ENCODE measurements at regions not wholly inside any gene's neighbourhood (a gene's known extent, or its start where the extent isn't known, plus 50 kb on each side); places are given as distances from the start of the nearest gene placed in this dataset.

DNA sequence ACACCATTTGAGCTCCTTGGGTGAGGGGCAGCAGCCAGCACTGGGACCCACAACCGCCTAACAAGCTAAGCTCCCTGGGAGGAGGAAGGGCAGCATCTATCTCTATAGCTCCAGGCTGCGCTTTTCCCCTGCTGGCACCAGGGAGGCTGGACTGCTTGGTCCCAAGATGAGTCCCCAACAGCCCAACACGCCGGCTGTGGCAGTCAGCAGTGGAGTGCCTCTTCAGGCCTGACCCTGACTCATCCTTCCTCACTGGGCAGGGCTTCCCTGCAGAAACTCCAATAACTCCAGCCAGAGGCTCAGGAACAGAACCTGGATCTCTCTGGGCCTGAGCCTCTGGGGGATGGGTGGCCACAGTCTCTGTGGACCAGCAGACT lies 113.7 kb upstream of the ADAMTS16 start:
- Histone ChIP-seq H3K4me3 (ENCODE audit: low read depth in 1 of 3, low read length in 3 of 3) (no peak overlapping the region), H3K36me3 (ENCODE audit: control insufficient read depth in 3 of 3, insufficient read depth in 2 of 3, low read depth in 1 of 3, low read length in 3 of 3) (no peaks in the 10 kb centered on the region), H3K9me3 (ENCODE audit: control insufficient read depth in 2 of 2, insufficient read depth in 1 of 2, low read depth in 1 of 2, low read length in 1 of 2) (no peaks in the 10 kb centered on the region), H3K4me1 (ENCODE audit: control insufficient read depth in 3 of 3, insufficient read depth in 2 of 3, low read depth in 1 of 3, low read length in 2 of 3) (no peaks in the 10 kb centered on the region), H3K27ac (ENCODE audit: low read depth in 1 of 3, low read length in 2 of 3) (no peak overlapping the region), H3K27me3 (ENCODE audit: control insufficient read depth in 3 of 3, insufficient read depth in 3 of 3, low read length in 3 of 3) (no peaks in the 10 kb centered on the region)
- 65 to 96% (median 87%) methylated on average over 4 of the region's 4 CpGs for WGBS, 3 donors
- FAIRE-seq (no peak), DNase-seq (no peak)

DNA sequence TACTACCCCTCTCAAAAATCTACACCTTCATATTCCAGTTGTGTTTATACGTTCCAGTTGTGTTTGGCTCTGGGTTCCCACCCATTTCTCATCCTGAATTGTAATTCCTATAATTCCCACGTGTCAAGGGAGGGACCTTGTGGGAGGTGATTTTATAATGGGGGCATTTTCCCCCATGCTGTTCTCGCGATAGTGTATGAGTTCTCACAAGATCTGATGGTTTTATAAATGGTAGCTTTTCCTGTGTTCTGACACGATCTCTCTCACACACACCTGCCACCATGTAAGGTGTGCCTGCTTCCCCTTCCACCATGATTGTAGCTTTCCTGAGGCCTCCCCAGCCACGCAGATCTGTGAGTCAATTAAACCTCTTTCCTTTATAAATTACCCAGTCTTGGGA lies 108.5 kb upstream of the ADAMTS16 start:
- H3K4me1 ChIP-seq (ENCODE audit: control insufficient read depth in 3 of 3, insufficient read depth in 2 of 3, low read depth in 1 of 3, low read length in 2 of 3): no peaks in the 10 kb centered on the region
- WGBS, 3 donors: 64 to 72% (median 70%) methylated on average over 6 of the region's 6 CpGs
- no peaks in the 10 kb centered on the region for H3K27me3 ChIP-seq (ENCODE audit: control insufficient read depth in 3 of 3, insufficient read depth in 3 of 3, low read length in 3 of 3)
- H3K4me3 ChIP-seq (ENCODE audit: low read depth in 1 of 3, low read length in 3 of 3): no peak overlapping the region
- no peak overlapping the region for H3K27ac ChIP-seq (ENCODE audit: low read depth in 1 of 3, low read length in 2 of 3)
- FAIRE-seq (no peak), DNase-seq (no peak)
- no peaks in the 10 kb centered on the region for H3K36me3 ChIP-seq (ENCODE audit: control insufficient read depth in 3 of 3, insufficient read depth in 2 of 3, low read depth in 1 of 3, low read length in 3 of 3)
- H3K9me3 ChIP-seq (ENCODE audit: control insufficient read depth in 2 of 2, insufficient read depth in 1 of 2, low read depth in 1 of 2, low read length in 1 of 2): no peaks in the 10 kb centered on the region

DNA sequence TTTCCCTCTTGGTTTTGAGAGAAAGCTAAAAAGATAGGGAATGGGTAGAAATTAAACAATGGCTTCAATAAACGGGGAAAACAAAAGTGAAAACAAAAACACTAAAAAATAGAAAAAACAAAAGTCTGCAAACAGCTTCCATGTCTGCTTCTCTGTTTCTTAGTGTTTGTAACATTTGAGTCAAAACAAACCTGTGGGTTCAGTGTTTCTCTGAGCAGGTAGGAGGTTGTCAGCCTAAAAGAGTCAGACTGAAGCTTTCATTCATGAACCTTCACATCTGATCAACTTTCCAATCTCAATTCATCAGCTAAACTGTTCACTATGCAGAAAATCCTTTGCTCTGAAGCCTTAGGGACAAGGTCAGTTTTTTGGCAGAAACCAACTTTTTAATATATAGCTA lies 102.5 kb upstream of the ADAMTS16 start:
- Histone ChIP-seq H3K9me3 (ENCODE audit: control insufficient read depth in 2 of 2, insufficient read depth in 1 of 2, low read depth in 1 of 2, low read length in 1 of 2) (no peaks in the 10 kb centered on the region), H3K27ac (ENCODE audit: low read depth in 1 of 3, low read length in 2 of 3) (no peak overlapping the region), H3K4me1 (ENCODE audit: control insufficient read depth in 3 of 3, insufficient read depth in 2 of 3, low read depth in 1 of 3, low read length in 2 of 3) (no peaks in the 10 kb centered on the region), H3K27me3 (ENCODE audit: control insufficient read depth in 3 of 3, insufficient read depth in 3 of 3, low read length in 3 of 3) (no peaks in the 10 kb centered on the region), H3K36me3 (ENCODE audit: control insufficient read depth in 3 of 3, insufficient read depth in 2 of 3, low read depth in 1 of 3, low read length in 3 of 3) (no peaks in the 10 kb centered on the region), H3K4me3 (ENCODE audit: low read depth in 1 of 3, low read length in 3 of 3) (no peak overlapping the region)
- no peak for FAIRE-seq
- no peak for DNase-seq
- WGBS, 3 donors: 42 to 59% (median 46%) methylated on average over 1 of the region's 1 CpG

DNA sequence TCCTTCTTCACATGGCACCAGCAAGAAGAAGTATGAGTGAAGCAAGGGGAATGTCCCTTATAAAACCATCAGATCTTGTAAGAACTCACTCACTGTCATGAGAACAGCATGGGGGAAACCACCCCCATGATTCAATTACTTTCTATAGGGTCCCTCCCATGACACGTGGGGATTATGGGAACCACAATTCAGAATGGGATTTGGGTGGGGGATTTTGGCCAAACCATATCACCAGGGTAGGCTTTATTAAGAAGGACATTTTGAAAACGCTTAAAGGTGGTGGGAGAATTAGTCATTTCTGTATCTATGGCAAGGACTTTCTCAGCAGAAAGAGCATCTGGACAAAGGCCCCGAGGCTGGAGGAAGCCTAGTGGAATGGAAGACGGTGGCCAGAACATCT lies 100.2 kb upstream of the ADAMTS16 start:
- Histone ChIP-seq H3K4me3 (ENCODE audit: low read depth in 1 of 3, low read length in 3 of 3) (no peak overlapping the region), H3K4me1 (ENCODE audit: control insufficient read depth in 3 of 3, insufficient read depth in 2 of 3, low read depth in 1 of 3, low read length in 2 of 3) (no peaks in the 10 kb centered on the region), H3K27me3 (ENCODE audit: control insufficient read depth in 3 of 3, insufficient read depth in 3 of 3, low read length in 3 of 3) (no peaks in the 10 kb centered on the region), H3K9me3 (ENCODE audit: control insufficient read depth in 2 of 2, insufficient read depth in 1 of 2, low read depth in 1 of 2, low read length in 1 of 2) (no peaks in the 10 kb centered on the region), H3K27ac (ENCODE audit: low read depth in 1 of 3, low read length in 2 of 3) (no peak overlapping the region), H3K36me3 (ENCODE audit: control insufficient read depth in 3 of 3, insufficient read depth in 2 of 3, low read depth in 1 of 3, low read length in 3 of 3) (no peaks in the 10 kb centered on the region)
- no peak for DNase-seq
- no peak for FAIRE-seq
- WGBS, 3 donors: 66 to 79% (median 75%) methylated on average over 4 of the region's 4 CpGs

DNA sequence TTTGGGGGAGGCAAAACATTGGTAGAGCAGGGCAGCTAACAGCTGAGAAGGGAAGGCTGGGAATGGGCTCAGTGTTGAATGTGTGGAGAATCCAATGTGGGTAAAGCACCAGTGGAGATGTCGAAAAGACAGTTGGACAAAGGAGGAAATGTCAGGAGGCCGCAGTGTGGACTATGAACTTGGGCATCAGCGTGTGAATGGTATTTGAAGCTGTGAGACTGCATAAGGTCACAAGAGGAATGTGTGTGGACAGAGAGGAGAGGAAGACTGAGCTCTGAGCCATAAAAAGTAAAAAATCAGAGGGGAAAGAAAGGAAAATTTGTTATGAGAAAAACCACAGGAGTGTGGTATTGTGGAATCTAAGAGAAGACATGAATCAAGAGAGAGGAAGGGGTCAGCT lies 99.4 kb upstream of the ADAMTS16 start:
- H3K4me1 ChIP-seq (ENCODE audit: control insufficient read depth in 3 of 3, insufficient read depth in 2 of 3, low read depth in 1 of 3, low read length in 2 of 3): no peaks in the 10 kb centered on the region
- no peaks in the 10 kb centered on the region for H3K27me3 ChIP-seq (ENCODE audit: control insufficient read depth in 3 of 3, insufficient read depth in 3 of 3, low read length in 3 of 3)
- H3K36me3 ChIP-seq (ENCODE audit: control insufficient read depth in 3 of 3, insufficient read depth in 2 of 3, low read depth in 1 of 3, low read length in 3 of 3): no peaks in the 10 kb centered on the region
- WGBS, 3 donors: 66 to 80% (median 72%) methylated on average over 3 of the region's 3 CpGs
- DNase-seq (no peak), FAIRE-seq (no peak)
- no peaks in the 10 kb centered on the region for H3K9me3 ChIP-seq (ENCODE audit: control insufficient read depth in 2 of 2, insufficient read depth in 1 of 2, low read depth in 1 of 2, low read length in 1 of 2)
- no peak overlapping the region for H3K27ac ChIP-seq (ENCODE audit: low read depth in 1 of 3, low read length in 2 of 3)
- H3K4me3 ChIP-seq (ENCODE audit: low read depth in 1 of 3, low read length in 3 of 3): no peak overlapping the region

DNA sequence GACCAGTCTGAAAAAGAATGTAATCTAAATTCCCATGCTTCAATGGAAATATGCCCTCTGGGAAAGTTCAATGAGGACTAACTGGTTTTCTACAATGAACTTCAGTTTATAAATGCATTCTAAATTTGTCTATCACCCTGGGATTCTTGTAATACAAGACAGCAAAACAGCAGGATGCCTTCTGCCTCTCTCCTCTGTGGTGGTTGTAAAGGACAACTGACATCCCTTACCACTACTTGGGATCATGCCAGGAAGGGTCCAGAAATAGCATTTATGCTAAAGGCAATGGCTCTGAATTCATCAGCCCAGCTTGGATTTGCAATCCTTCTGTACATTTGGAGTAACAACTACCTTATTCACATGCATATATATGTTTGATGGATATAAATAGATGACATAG lies 97.3 kb upstream of the ADAMTS16 start:
- no peak overlapping the region for H3K27ac ChIP-seq (ENCODE audit: low read depth in 1 of 3, low read length in 2 of 3)
- no peaks in the 10 kb centered on the region for H3K9me3 ChIP-seq (ENCODE audit: control insufficient read depth in 2 of 2, insufficient read depth in 1 of 2, low read depth in 1 of 2, low read length in 1 of 2)
- DNase-seq: no peak
- no peaks in the 10 kb centered on the region for H3K36me3 ChIP-seq (ENCODE audit: control insufficient read depth in 3 of 3, insufficient read depth in 2 of 3, low read depth in 1 of 3, low read length in 3 of 3)
- H3K4me1 ChIP-seq (ENCODE audit: control insufficient read depth in 3 of 3, insufficient read depth in 2 of 3, low read depth in 1 of 3, low read length in 2 of 3): no peaks in the 10 kb centered on the region
- H3K27me3 ChIP-seq (ENCODE audit: control insufficient read depth in 3 of 3, insufficient read depth in 3 of 3, low read length in 3 of 3): no peaks in the 10 kb centered on the region
- FAIRE-seq: no peak
- H3K4me3 ChIP-seq (ENCODE audit: low read depth in 1 of 3, low read length in 3 of 3): no peak overlapping the region

DNA sequence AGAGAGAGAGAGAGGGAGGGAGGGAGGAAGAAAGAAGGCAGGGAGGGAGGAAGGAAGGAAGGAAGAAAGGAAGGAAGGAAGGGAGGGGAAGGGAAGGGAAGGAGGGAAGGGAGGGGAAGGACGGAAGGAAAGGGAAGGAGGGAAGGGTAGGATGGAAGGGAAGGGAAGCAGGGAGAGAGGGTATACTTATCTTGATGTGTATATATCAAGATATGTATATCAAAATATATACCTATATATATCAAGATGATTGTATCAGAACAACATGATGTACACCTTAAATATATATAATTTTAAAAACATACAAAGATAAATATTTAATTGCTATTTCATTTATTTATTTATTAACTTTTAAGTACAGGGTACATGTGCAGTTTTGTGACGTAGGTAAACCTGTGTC lies 96.8 kb upstream of the ADAMTS16 start:
- DNase-seq (no peak), FAIRE-seq (no peak)
- H3K4me1 ChIP-seq (ENCODE audit: control insufficient read depth in 3 of 3, insufficient read depth in 2 of 3, low read depth in 1 of 3, low read length in 2 of 3): no peaks in the 10 kb centered on the region
- 37 to 53% (median 45%) methylated on average over 2 of the region's 2 CpGs for WGBS, 3 donors
- H3K27me3 ChIP-seq (ENCODE audit: control insufficient read depth in 3 of 3, insufficient read depth in 3 of 3, low read length in 3 of 3): no peaks in the 10 kb centered on the region
- no peak overlapping the region for H3K27ac ChIP-seq (ENCODE audit: low read depth in 1 of 3, low read length in 2 of 3)
- no peak overlapping the region for H3K4me3 ChIP-seq (ENCODE audit: low read depth in 1 of 3, low read length in 3 of 3)
- H3K9me3 ChIP-seq (ENCODE audit: control insufficient read depth in 2 of 2, insufficient read depth in 1 of 2, low read depth in 1 of 2, low read length in 1 of 2): no peaks in the 10 kb centered on the region
- no peaks in the 10 kb centered on the region for H3K36me3 ChIP-seq (ENCODE audit: control insufficient read depth in 3 of 3, insufficient read depth in 2 of 3, low read depth in 1 of 3, low read length in 3 of 3)

DNA sequence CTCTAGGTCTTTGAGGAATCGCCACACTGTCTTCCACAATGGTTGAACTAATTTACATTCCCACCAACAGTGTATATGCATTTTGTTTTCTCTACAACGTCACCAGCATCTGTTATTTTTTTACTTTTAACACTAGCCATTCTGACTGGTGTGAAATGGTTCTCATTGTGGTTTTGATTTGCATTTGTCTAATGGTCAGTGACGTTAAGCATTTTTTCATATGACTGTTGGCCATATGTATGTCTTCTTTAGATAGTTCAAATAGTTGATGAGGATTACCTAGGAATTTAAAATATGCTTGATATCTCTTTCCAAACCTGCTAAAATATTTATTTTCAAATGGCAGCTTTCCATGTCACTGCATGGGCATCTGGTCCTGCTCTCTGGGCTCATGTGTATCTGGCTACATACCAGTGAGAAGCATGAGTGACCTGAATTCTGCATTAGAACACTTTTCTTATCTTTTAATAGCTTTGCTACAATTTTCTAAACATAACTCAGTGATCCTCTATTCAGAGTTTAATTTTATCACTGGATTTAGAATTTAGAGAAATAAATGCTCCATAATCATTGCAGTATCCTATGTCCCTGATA lies 95.8 kb upstream of the ADAMTS16 start:
- FAIRE-seq: no peak
- Histone ChIP-seq H3K4me1 (ENCODE audit: control insufficient read depth in 3 of 3, insufficient read depth in 2 of 3, low read depth in 1 of 3, low read length in 2 of 3) (no peaks in the 10 kb centered on the region), H3K27me3 (ENCODE audit: control insufficient read depth in 3 of 3, insufficient read depth in 3 of 3, low read length in 3 of 3) (no peaks in the 10 kb centered on the region), H3K9me3 (ENCODE audit: control insufficient read depth in 2 of 2, insufficient read depth in 1 of 2, low read depth in 1 of 2, low read length in 1 of 2) (no peaks in the 10 kb centered on the region), H3K27ac (ENCODE audit: low read depth in 1 of 3, low read length in 2 of 3) (no peak overlapping the region), H3K4me3 (ENCODE audit: low read depth in 1 of 3, low read length in 3 of 3) (no peak overlapping the region), H3K36me3 (ENCODE audit: control insufficient read depth in 3 of 3, insufficient read depth in 2 of 3, low read depth in 1 of 3, low read length in 3 of 3) (no peaks in the 10 kb centered on the region)
- 68 to 74% (median 70%) methylated on average over 3 of the region's 3 CpGs for WGBS, 3 donors
- no peak for DNase-seq

DNA sequence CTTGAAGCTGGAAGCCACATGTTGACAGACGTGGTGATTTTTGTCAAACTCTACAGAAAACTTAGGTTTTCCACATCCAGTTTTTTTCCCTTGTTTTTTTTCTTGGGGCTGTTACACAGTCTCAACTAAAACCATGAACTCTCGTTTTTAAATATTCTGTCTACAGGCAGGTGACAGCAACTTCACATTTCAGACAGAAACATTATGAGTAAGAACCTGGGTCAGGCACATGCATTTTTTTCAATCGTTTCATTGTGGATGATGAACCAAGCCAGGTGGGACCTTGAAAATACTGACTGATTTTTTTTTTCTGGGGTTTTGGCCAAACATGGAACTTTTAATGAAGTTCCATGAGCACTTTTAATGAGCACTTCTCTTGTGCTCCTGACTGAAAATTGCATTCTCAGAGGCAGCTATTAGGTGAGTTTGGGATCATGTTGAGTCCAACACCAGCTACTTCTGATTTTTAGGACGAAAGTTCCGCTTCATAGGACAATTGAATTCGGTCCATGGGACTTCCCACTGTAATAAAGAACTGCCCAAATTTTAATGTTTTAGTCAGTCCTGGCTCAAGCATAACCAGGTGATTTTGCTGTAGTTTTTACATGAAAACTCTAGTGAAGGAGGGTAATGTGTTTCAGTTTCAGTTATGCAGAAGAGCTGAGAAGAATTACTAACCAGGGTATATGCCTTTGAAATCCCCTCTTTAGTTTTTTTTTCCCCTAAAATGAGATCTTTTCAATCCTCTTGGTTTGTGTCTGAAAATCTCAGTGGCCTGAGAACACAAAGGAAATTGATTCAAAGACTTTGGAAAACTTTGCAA lies 93.2 kb upstream of the ADAMTS16 start:
- DNase-seq: no peak
- 68 to 79% (median 75%) methylated on average over 6 of the region's 6 CpGs for WGBS, 3 donors
- H3K4me3 ChIP-seq (ENCODE audit: low read depth in 1 of 3, low read length in 3 of 3): no peak overlapping the region

More for the DNA sequence above, 93.2 kb upstream of the ADAMTS16 start:
- Histone ChIP-seq H3K4me1 (ENCODE audit: control insufficient read depth in 3 of 3, insufficient read depth in 2 of 3, low read depth in 1 of 3, low read length in 2 of 3) (no peaks in the 10 kb centered on the region), H3K27me3 (ENCODE audit: control insufficient read depth in 3 of 3, insufficient read depth in 3 of 3, low read length in 3 of 3) (no peaks in the 10 kb centered on the region), H3K27ac (ENCODE audit: low read depth in 1 of 3, low read length in 2 of 3) (no peak overlapping the region), H3K9me3 (ENCODE audit: control insufficient read depth in 2 of 2, insufficient read depth in 1 of 2, low read depth in 1 of 2, low read length in 1 of 2) (no peaks in the 10 kb centered on the region), H3K36me3 (ENCODE audit: control insufficient read depth in 3 of 3, insufficient read depth in 2 of 3, low read depth in 1 of 3, low read length in 3 of 3) (no peaks in the 10 kb centered on the region)
- no peak for FAIRE-seq

All from small intestine (tissue), 7 donors.